CD14-positive monocyte (primary cell): ENCODE measurements at regions not wholly inside any gene's neighbourhood (a gene's known extent, or its start where the extent isn't known, plus 50 kb on each side); places are given as distances from the start of the nearest gene placed in this dataset.

Experiments
- DNase-seq, 3 donors: peaks; one replicate each; pipeline ENCODE4 v3.0.0-alpha.2; 2011 to 2022
- H2AFZ ChIP-seq: 2 replicates; pipeline ENCODE4 v1.6.0; 2012; ENCODE audit warnings: mild to moderate bottlenecking, low read depth, low read length, inconsistent platforms; ENCODE audit not compliant: insufficient read depth, poor library complexity, severe bottlenecking
- H3K27ac ChIP-seq, 2 donors: 1 replicate in 1 of 2; 2 replicates in 1 of 2; pipeline ENCODE4 v1.5.1; 2012 to 2013; ENCODE audit warnings: low read length in 2 of 2, control low read depth in 1 of 2, inconsistent platforms in 1 of 2, low read depth in 1 of 2, mild to moderate bottlenecking in 1 of 2
- H3K27me3 ChIP-seq, 2 donors: one replicate each; pipeline versions ENCODE4 v1.6.0 to v1.6.1; 2011 to 2013; ENCODE audit warnings: low read length in 2 of 2; ENCODE audit not compliant: control insufficient read depth in 2 of 2, insufficient read depth in 2 of 2
- H3K36me3 ChIP-seq, 2 donors: replicated peaks in 1 of 2; 1 replicate in 1 of 2; 2 replicates in 1 of 2; pipeline versions ENCODE4 v1.5.1 to v1.6.1; 2012 to 2013; ENCODE audit warnings: low read length in 2 of 2, control low read depth in 1 of 2, inconsistent platforms in 1 of 2, mild to moderate bottlenecking in 1 of 2; ENCODE audit not compliant: insufficient read depth in 2 of 2, control insufficient read depth in 1 of 2
- H3K4me1 ChIP-seq, 2 donors: 1 replicate in 1 of 2; 2 replicates in 1 of 2; pipeline versions ENCODE4 v1.5.1 to v1.6.1; 2012 to 2013; ENCODE audit warnings: low read length in 2 of 2, control low read depth in 1 of 2, inconsistent platforms in 1 of 2, mild to moderate bottlenecking in 1 of 2, moderate library complexity in 1 of 2; ENCODE audit not compliant: insufficient read depth in 2 of 2, control insufficient read depth in 1 of 2
- H3K4me2 ChIP-seq: replicated peaks from 2 replicates; pipeline ENCODE3; 2012; ENCODE audit warnings: low read length, moderate library complexity, mild to moderate bottlenecking; ENCODE audit not compliant: poor library complexity, severe bottlenecking; ENCODE audit errors: extremely low read depth
- H3K4me3 ChIP-seq, 3 experiments: fragments of 200-600 bp in 1 of 3; sonication (generic) in 1 of 3; replicated peaks in 1 of 3; 1 replicate in 2 of 3; 2 replicates in 1 of 3; pipeline ENCODE4 v1.5.1; 2011 to 2013; ENCODE audit warnings: low read length in 3 of 3, mild to moderate bottlenecking in 3 of 3, control low read depth in 2 of 3, low read depth in 2 of 3, inconsistent platforms in 1 of 3, moderate library complexity in 1 of 3
- H3K79me2 ChIP-seq: 2 replicates; pipeline ENCODE4 v1.6.0; 2012; ENCODE audit warnings: mild to moderate bottlenecking, control low read depth, inconsistent platforms, low read length, moderate library complexity; ENCODE audit not compliant: insufficient read depth
- H3K9ac ChIP-seq: 2 replicates; pipeline ENCODE4 v1.6.0; 2017; ENCODE audit warnings: low read length, mild to moderate bottlenecking; ENCODE audit not compliant: insufficient read depth, poor library complexity, severe bottlenecking
- H3K9me3 ChIP-seq, 2 donors: replicated peaks in 1 of 2; 1 replicate in 1 of 2; 2 replicates in 1 of 2; pipeline versions ENCODE4 v1.5.1 to v1.6.1; 2012 to 2013; ENCODE audit warnings: low read length in 2 of 2, control low read depth in 1 of 2; ENCODE audit not compliant: control insufficient read depth in 1 of 2, insufficient read depth in 1 of 2
- H4K20me1 ChIP-seq: 2 replicates; pipeline ENCODE4 v1.6.0; 2012; ENCODE audit warnings: mild to moderate bottlenecking, low read length, control low read depth, moderate library complexity; ENCODE audit not compliant: insufficient read depth
- H3K27ac Mint-ChIP-seq, 7 donors: one replicate each; pipeline ENCODE4 v1.8.0; 2020; ENCODE audit warnings: mild to moderate bottlenecking in 7 of 7, mixed read lengths in 7 of 7, moderate library complexity in 6 of 7, inconsistent platforms in 2 of 7
- H3K27me3 Mint-ChIP-seq, 3 donors: one replicate each; pipeline ENCODE4 v1.8.0; 2021 to 2022; ENCODE audit warnings: low read depth in 3 of 3, mild to moderate bottlenecking in 3 of 3, mixed read lengths in 3 of 3, moderate library complexity in 3 of 3, inconsistent platforms in 1 of 3
- H3K36me3 Mint-ChIP-seq, 2 donors: one replicate each; pipeline ENCODE4 v1.8.0; 2020; ENCODE audit warnings: mixed read lengths in 2 of 2, inconsistent platforms in 1 of 2, mild to moderate bottlenecking in 1 of 2
- H3K4me1 Mint-ChIP-seq: one replicate; pipeline ENCODE4 v1.8.0; 2020; ENCODE audit warnings: mild to moderate bottlenecking, mixed read lengths
- H3K4me3 Mint-ChIP-seq, 2 donors: one replicate each; pipeline ENCODE4 v1.8.0; 2020; ENCODE audit warnings: mild to moderate bottlenecking in 2 of 2, mixed read lengths in 2 of 2, moderate library complexity in 1 of 2
- H3K9me3 Mint-ChIP-seq, 7 donors: one replicate each; pipeline ENCODE4 v1.8.0; 2020 to 2022; ENCODE audit warnings: mixed read lengths in 7 of 7, mild to moderate bottlenecking in 6 of 7, moderate library complexity in 6 of 7, inconsistent platforms in 2 of 7
- CTCF ChIP-seq: fragments of 200-600 bp; IDR thresholded peaks from one replicate; pipeline ENCODE4 v1.8.0; 2022; ENCODE audit warnings: antibody characterized with exemption, mild to moderate bottlenecking
- WGBS: methylation state at CpG from one replicate; pipeline ENCODE4 v1.1.5; 2013; ENCODE audit warnings: missing lambda C conversion rate; ENCODE audit not compliant: insufficient coverage; 5-methylcytosine and 5-hydroxymethylcytosine counted together
- intact Hi-C, 2 donors: fragments of 100-400 bp; cut with micrococcal nuclease; formaldehyde crosslinking; loops; one replicate each; pipeline versions ENCODE4 v1.15.0 to v1.15.1; 2023

GRCh38 chr14:61619494-61619893 lies 75.8 kb upstream of the HIF1A start:
- Histone ChIP-seq H3K9me3 (no peaks in the 10 kb centered on the region), H3K27me3 (no peaks in the 10 kb centered on the region), H3K9ac (no peak overlapping the region), H4K20me1 (no peaks in the 10 kb centered on the region), H3K79me2 (no peaks in the 10 kb centered on the region), H3K4me2 (no peak overlapping the region), H3K4me3 (no peak overlapping the region), H3K4me1 (no peaks in the 10 kb centered on the region), H3K36me3 (no peaks in the 10 kb centered on the region), H2AFZ (no peak overlapping the region), H3K27ac (no peak overlapping the region)
- WGBS = no CpG with 5 or more reads among the region's 4 CpGs
- DNase-seq = no peak
- no peak for TF ChIP-seq CTCF
- Mint-ChIP-seq H3K9me3 (peaks cover 0 to 4% (median 0%) of the 10 kb centered on the region in 7 donors), H3K27ac (no peak overlapping the region), H3K36me3 (no peaks in the 10 kb centered on the region), H3K4me1 (peaks cover 14% of the 10 kb centered on the region), H3K27me3 (peaks cover 1 to 4% (median 2%) of the 10 kb centered on the region in 3 donors), H3K4me3 (no peak overlapping the region)
- intact Hi-C loops = no loop called here

- Mint-ChIP-seq H3K4me1 (peaks cover 15% of the 10 kb centered on the region), H3K36me3 (no peaks in the 10 kb centered on the region), H3K9me3 (peaks cover 0 to 4% (median 0%) of the 10 kb centered on the region in 7 donors), H3K27ac (peak overlapping the region in 3 of 7 donors; percentile 14 to 64 (median 34)), H3K27me3 (peaks cover 1 to 8% (median 2%) of the 10 kb centered on the region in 3 donors), H3K4me3 (no peak overlapping the region)
- Histone ChIP-seq H3K27me3 (no peaks in the 10 kb centered on the region), H3K4me2 (no peak overlapping the region), H3K4me3 (no peak overlapping the region), H3K9ac (no peak overlapping the region), H3K36me3 (no peaks in the 10 kb centered on the region), H3K4me1 (no peaks in the 10 kb centered on the region), H4K20me1 (no peaks in the 10 kb centered on the region), H3K9me3 (no peaks in the 10 kb centered on the region), H3K79me2 (no peaks in the 10 kb centered on the region), H3K27ac (no peak overlapping the region), H2AFZ (no peak overlapping the region)
- WGBS = 100% methylated on average over 1 of the region's 6 CpGs
- TF ChIP-seq CTCF = no peak
- intact Hi-C loops = no loop called here
- no peak for DNase-seq
These were observed 75.0 kb upstream of the HIF1A start for GRCh38 chr14:61620130-61620946.
